ENCODE measurements at regions not wholly inside any gene's neighbourhood (a gene's known extent, or its start where the extent isn't known, plus 50 kb on each side); places are given as distances from the start of the nearest gene placed in this dataset.
"Not testable (repeated sequence)": the region's sequence is repeated elsewhere in the genome, so short reads cannot be mapped to it uniquely, and the experiment has no call there.

GRCh38 chrX:1700757-1701156 is 85.9 kb downstream of the ASMT start:
- no peak for DNase-seq (ENCODE audit: low spot score)

GRCh38 chrX:1701396-1701901 is 86.6 kb downstream of the ASMT start:
- not testable (repeated sequence) for DNase-seq (ENCODE audit: low spot score)

GRCh38 chrX:1702142-1702541 is 87.3 kb downstream of the ASMT start:
- not testable (repeated sequence) for DNase-seq (ENCODE audit: low spot score)

GRCh38 chrX:1702557-1702956 is 87.7 kb downstream of the ASMT start:
- DNase-seq (ENCODE audit: low spot score): not testable (repeated sequence)

- DNase-seq (ENCODE audit: low spot score): not testable (repeated sequence)
Measured at GRCh38 chrX:1709277-1709676, 94.4 kb downstream of the ASMT start.

GRCh38 chrX:1713296-1713695 is 98.4 kb downstream of the ASMT start:
- DNase-seq (ENCODE audit: low spot score): no peak

- no peak for DNase-seq (ENCODE audit: low spot score)
Measured at GRCh38 chrX:1717373-1717772, 102.5 kb downstream of the ASMT start.

GRCh38 chrX:1719270-1719669 is 104.4 kb downstream of the ASMT start:
- peak; percentile 88 for DNase-seq (ENCODE audit: low spot score)

GRCh38 chrX:1720836-1721235 is 106.0 kb downstream of the ASMT start:
- peak; percentile 84 for DNase-seq (ENCODE audit: low spot score)

- DNase-seq (ENCODE audit: low spot score): no peak
Measured at GRCh38 chrX:1725472-1725871, 110.6 kb downstream of the ASMT start.

GRCh38 chrX:1727531-1728027 is 112.7 kb downstream of the ASMT start:
- DNase-seq (ENCODE audit: low spot score): peak; percentile 99

- DNase-seq (ENCODE audit: low spot score): peak; percentile 19
Measured at GRCh38 chrX:1734806-1735205, 119.9 kb downstream of the ASMT start.

GRCh38 chrX:1741816-1742394 is 127.0 kb downstream of the ASMT start:
- no peak for DNase-seq (ENCODE audit: low spot score)

- peak; percentile 79 for DNase-seq (ENCODE audit: low spot score)
Measured at GRCh38 chrX:1743105-1743504, 128.2 kb downstream of the ASMT start.

GRCh38 chrX:1743663-1744062 is 128.8 kb downstream of the ASMT start:
- DNase-seq (ENCODE audit: low spot score): no peak

GRCh38 chrX:1748408-1748807 is 133.5 kb downstream of the ASMT start:
- DNase-seq (ENCODE audit: low spot score): no peak

GRCh38 chrX:1749499-1749898 is 134.6 kb downstream of the ASMT start:
- no peak for DNase-seq (ENCODE audit: low spot score)

GRCh38 chrX:1750267-1750666 is 135.4 kb downstream of the ASMT start:
- DNase-seq (ENCODE audit: low spot score): no peak

- DNase-seq (ENCODE audit: low spot score): peak; percentile 85
Measured at GRCh38 chrX:1751781-1752180, 136.9 kb downstream of the ASMT start.

- not testable (repeated sequence) for DNase-seq (ENCODE audit: low spot score)
Measured at GRCh38 chrX:1752799-1753198, 137.9 kb downstream of the ASMT start.

GRCh38 chrX:1754077-1754476 is 139.2 kb downstream of the ASMT start:
- peak; percentile 95 for DNase-seq (ENCODE audit: low spot score)

- peak; percentile 32 for DNase-seq (ENCODE audit: low spot score)
Measured at GRCh38 chrX:1763294-1763693, 148.4 kb downstream of the ASMT start.

- DNase-seq (ENCODE audit: low spot score): not testable (repeated sequence)
Measured at GRCh38 chrX:1764883-1765364, 150.1 kb downstream of the ASMT start.

- no peak for DNase-seq (ENCODE audit: low spot score)
Measured at GRCh38 chrX:1767026-1767425, 152.2 kb downstream of the ASMT start.

All from A172 (cell line).